ENCODE measurements at regions not wholly inside any gene's neighbourhood (a gene's known extent, or its start where the extent isn't known, plus 50 kb on each side); places are given as distances from the start of the nearest gene placed in this dataset.

GRCh38 chr4:174181827-174182226 lies 101.6 kb downstream of the FBXO8 start:
- Histone ChIP-seq H3K9me3 (ENCODE audit: control insufficient read depth, low read depth, low read length) (no peaks in the 10 kb centered on the region), H3T11ph (ENCODE audit: low read length) (no peak overlapping the region), H2BK20ac (ENCODE audit: low read depth, low read length, poor library complexity, severe bottlenecking) (no peak overlapping the region), H3K79me2 (ENCODE audit: insufficient read depth, low read length) (no peaks in the 10 kb centered on the region), H2BK15ac (ENCODE audit: low read depth, low read length) (no peak overlapping the region), H3K23ac (ENCODE audit: insufficient read length, low read depth, low read length) (no peak overlapping the region), H3K4me2 (ENCODE audit: insufficient read depth, insufficient read length, low read length) (no peak overlapping the region), H3K27ac (ENCODE audit: insufficient read length, low read depth, low read length) (no peak overlapping the region), H4K91ac (ENCODE audit: insufficient read length, low read depth, low read length) (no peak overlapping the region), H3K79me1 (ENCODE audit: insufficient read depth, low read depth, low read length, poor library complexity, severe bottlenecking) (no peaks in the 10 kb centered on the region), H4K5ac (ENCODE audit: insufficient read length, low read depth, low read length) (no peak overlapping the region), H3K4ac (ENCODE audit: low read depth, low read length) (no peak overlapping the region), H2BK5ac (ENCODE audit: insufficient read length, low read length) (no peak overlapping the region), H3K27me3 (ENCODE audit: insufficient read depth, low read length) (no peaks in the 10 kb centered on the region), H2AFZ (ENCODE audit: low read length) (no peak overlapping the region), H2BK120ac (ENCODE audit: low read depth, low read length, poor library complexity, severe bottlenecking) (no peak overlapping the region), H3K14ac (ENCODE audit: insufficient read depth, low read length) (no peak overlapping the region), H3K9ac (ENCODE audit: extremely low read depth, insufficient read length, low read length) (no peak overlapping the region), H4K20me1 (ENCODE audit: control insufficient read depth, insufficient read depth, insufficient read length) (no peaks in the 10 kb centered on the region), H3K56ac (ENCODE audit: insufficient read length, low read depth, low read length) (no peak overlapping the region), H3K4me1 (ENCODE audit: insufficient read depth, low read length) (no peaks in the 10 kb centered on the region), H4K8ac (replicated peaks; ENCODE audit: insufficient read length, low read depth, low read length) (no peak overlapping the region), H3K23me2 (ENCODE audit: insufficient read length, low read depth, low read length, poor library complexity, severe bottlenecking) (no peaks in the 10 kb centered on the region), H3K18ac (ENCODE audit: insufficient read length, low read depth, low read length) (no peak overlapping the region), H2BK12ac (ENCODE audit: insufficient read length, low read depth, low read length) (no peak overlapping the region), H2AK5ac (ENCODE audit: insufficient read length, low read length) (no peak overlapping the region)
- Mint-ChIP-seq H3K27me3 (ENCODE audit: low read depth) (no peaks in the 10 kb centered on the region; the same call in 1 of the 2 replicates), H3K4me1 (no peaks in the 10 kb centered on the region), H3K9me3 (no peaks in the 10 kb centered on the region), H3K4me3 (no peak overlapping the region), H3K27ac (no peak overlapping the region), H3K36me3 (ENCODE audit: insufficient read depth in 1 of 3, low read depth in 3 of 3) (no peaks in the 10 kb centered on the region)
- no peak for DNase-seq
- 0 out of 3 replicates have a peak, but pooled peaks have one; percentile 31 for TF ChIP-seq CTCF (conservative IDR thresholded peaks at IDR 0.05)
